H9 (cell line): ENCODE measurements at regions not wholly inside any gene's neighbourhood (a gene's known extent, or its start where the extent isn't known, plus 50 kb on each side); places are given as distances from the start of the nearest gene placed in this dataset.

ENCODE experiments used
- DNase-seq: peaks from one replicate; pipeline ENCODE4 v3.0.0-alpha.2; 2017
- H2AFZ ChIP-seq: one replicate; pipeline ENCODE4 v1.6.1; 2013; ENCODE audit warnings: mild to moderate bottlenecking, low read length, control low read depth, moderate library complexity
- H2AK5ac ChIP-seq: 2 replicates; pipeline ENCODE4 v1.6.1; 2013; ENCODE audit warnings: low read length, control low read depth, mixed read lengths; ENCODE audit not compliant: insufficient read length
- H2BK120ac ChIP-seq: one replicate; pipeline ENCODE4 v1.6.1; 2013; ENCODE audit warnings: low read depth, mild to moderate bottlenecking, low read length, control low read depth, inconsistent platforms; ENCODE audit not compliant: poor library complexity, severe bottlenecking
- H2BK12ac ChIP-seq: 2 replicates; pipeline ENCODE4 v1.6.1; 2013; ENCODE audit warnings: low read length, control low read depth, mixed read lengths, low read depth; ENCODE audit not compliant: insufficient read length
- H2BK15ac ChIP-seq: 2 replicates; pipeline ENCODE4 v1.6.1; 2013; ENCODE audit warnings: low read depth, low read length, control low read depth
- H2BK20ac ChIP-seq: one replicate; pipeline ENCODE4 v1.6.1; 2013; ENCODE audit warnings: low read depth, mild to moderate bottlenecking, low read length, control low read depth, inconsistent platforms; ENCODE audit not compliant: poor library complexity, severe bottlenecking
- H2BK5ac ChIP-seq: 2 replicates; pipeline ENCODE4 v1.6.1; 2013; ENCODE audit warnings: low read length, control low read depth, mixed read lengths; ENCODE audit not compliant: insufficient read length
- H3K14ac ChIP-seq: 2 replicates; pipeline ENCODE4 v1.6.1; 2013; ENCODE audit warnings: low read length, control low read depth; ENCODE audit not compliant: insufficient read depth
- H3K18ac ChIP-seq: 2 replicates; pipeline ENCODE4 v1.6.1; 2013; ENCODE audit warnings: low read depth, mild to moderate bottlenecking, mixed read lengths, low read length, control low read depth; ENCODE audit not compliant: insufficient read length
- H3K23ac ChIP-seq: 2 replicates; pipeline ENCODE4 v1.6.1; 2013; ENCODE audit warnings: low read length, control low read depth, mixed read lengths, low read depth; ENCODE audit not compliant: insufficient read length
- H3K23me2 ChIP-seq: 2 replicates; pipeline ENCODE4 v1.6.1; 2013; ENCODE audit warnings: low read depth, mild to moderate bottlenecking, mixed read lengths, low read length, control low read depth; ENCODE audit not compliant: insufficient read length, poor library complexity, severe bottlenecking
- H3K27ac ChIP-seq: 2 replicates; pipeline ENCODE4 v1.5.1; 2013; ENCODE audit warnings: low read length, control low read depth, mixed read lengths, low read depth; ENCODE audit not compliant: insufficient read length
- H3K27me3 ChIP-seq: 2 replicates; pipeline ENCODE4 v1.6.1; 2013; ENCODE audit warnings: low read length, control low read depth, inconsistent platforms; ENCODE audit not compliant: insufficient read depth
- H3K4ac ChIP-seq: 2 replicates; pipeline ENCODE4 v1.6.1; 2013; ENCODE audit warnings: low read depth, mild to moderate bottlenecking, control low read depth, inconsistent platforms, low read length, moderate library complexity
- H3K4me1 ChIP-seq: 2 replicates; pipeline ENCODE4 v1.6.1; 2013; ENCODE audit warnings: low read length, control low read depth, inconsistent platforms; ENCODE audit not compliant: insufficient read depth
- H3K4me2 ChIP-seq: 2 replicates; pipeline ENCODE4 v1.6.1; 2013; ENCODE audit warnings: low read length, control low read depth, mixed read lengths; ENCODE audit not compliant: insufficient read length, insufficient read depth
- H3K56ac ChIP-seq: 2 replicates; pipeline ENCODE4 v1.6.1; 2013; ENCODE audit warnings: low read depth, mild to moderate bottlenecking, mixed read lengths, low read length, control low read depth; ENCODE audit not compliant: insufficient read length
- H3K79me1 ChIP-seq: 2 replicates; pipeline ENCODE4 v1.6.1; 2013; ENCODE audit warnings: low read depth, mild to moderate bottlenecking, moderate library complexity, low read length, control low read depth, inconsistent platforms; ENCODE audit not compliant: insufficient read depth, poor library complexity, severe bottlenecking
- H3K79me2 ChIP-seq: 2 replicates; pipeline ENCODE4 v1.6.1; 2013; ENCODE audit warnings: low read length, control low read depth, inconsistent platforms; ENCODE audit not compliant: insufficient read depth
- H3K9ac ChIP-seq: 2 replicates; pipeline ENCODE4 v1.6.1; 2013; ENCODE audit warnings: low read length, control low read depth, mixed read lengths; ENCODE audit not compliant: insufficient read length; ENCODE audit errors: extremely low read depth
- H3K9me3 ChIP-seq: one replicate; pipeline ENCODE4 v1.6.1; 2013; ENCODE audit warnings: low read depth, low read length, inconsistent platforms; ENCODE audit not compliant: control insufficient read depth
- H3T11ph ChIP-seq: one replicate; pipeline ENCODE4 v1.6.1; 2013; ENCODE audit warnings: mild to moderate bottlenecking, low read length, control low read depth, inconsistent platforms
- H4K20me1 ChIP-seq: one replicate; pipeline ENCODE4 v1.6.1; 2013; ENCODE audit not compliant: control insufficient read depth, insufficient read length, insufficient read depth
- H4K5ac ChIP-seq: 2 replicates; pipeline ENCODE4 v1.6.1; 2013; ENCODE audit warnings: low read depth, mild to moderate bottlenecking, mixed read lengths, low read length, control low read depth; ENCODE audit not compliant: insufficient read length
- H4K8ac ChIP-seq: replicated peaks from 2 replicates; pipeline ENCODE4 v1.6.1; 2013; ENCODE audit warnings: low read length, control low read depth, mixed read lengths, low read depth; ENCODE audit not compliant: insufficient read length
- H4K91ac ChIP-seq: 2 replicates; pipeline ENCODE4 v1.6.1; 2013; ENCODE audit warnings: low read depth, mild to moderate bottlenecking, moderate library complexity, mixed read lengths, low read length, control low read depth; ENCODE audit not compliant: insufficient read length
- H3K27ac Mint-ChIP-seq, 3 experiments: 2 replicates in 2 of 3; 3 replicates in 1 of 3; pipeline ENCODE4 v1.8.0; 2020 to 2021; ENCODE audit warnings: mixed read lengths in 3 of 3, mild to moderate bottlenecking in 1 of 3, moderate library complexity in 1 of 3
- H3K27me3 Mint-ChIP-seq: 2 replicates; pipeline ENCODE4 v1.8.0; 2021; ENCODE audit warnings: low read depth, mild to moderate bottlenecking, moderate library complexity, mixed read lengths
- H3K36me3 Mint-ChIP-seq, 3 experiments: 2 replicates in 2 of 3; 3 replicates in 1 of 3; pipeline ENCODE4 v1.8.0; 2020 to 2021; ENCODE audit warnings: low read depth in 3 of 3, mixed read lengths in 3 of 3; ENCODE audit not compliant: insufficient read depth in 1 of 3
- H3K4me1 Mint-ChIP-seq, 2 experiments: 2 replicates each; pipeline ENCODE4 v1.8.0; 2020; ENCODE audit warnings: mixed read lengths in 2 of 2
- H3K4me3 Mint-ChIP-seq, 2 experiments: 2 replicates in 1 of 2; 3 replicates in 1 of 2; pipeline ENCODE4 v1.8.0; 2020 to 2021; ENCODE audit warnings: mild to moderate bottlenecking in 2 of 2, mixed read lengths in 2 of 2, moderate library complexity in 1 of 2
- H3K9me3 Mint-ChIP-seq, 2 experiments: 2 replicates in 1 of 2; 3 replicates in 1 of 2; pipeline ENCODE4 v1.8.0; 2020; ENCODE audit warnings: mild to moderate bottlenecking in 2 of 2, mixed read lengths in 2 of 2, moderate library complexity in 1 of 2
- WGBS: extraction: QIAGEN DNeasy Blood & Tissue Kit; methylation state at CpG from one replicate; pipeline ENCODE4 v1.1.7; 2013; ENCODE audit warnings: missing lambda C conversion rate, low lambda C conversion rate, mixed read lengths; ENCODE audit not compliant: insufficient read length; ENCODE audit errors: extremely low coverage; 5-methylcytosine and 5-hydroxymethylcytosine counted together
- TF ChIP-seq, protein P1 (sequence below): fragments of 200-600 bp; sonication (generic); conservative IDR thresholded peaks from 3 replicates; pipeline ENCODE4 v1.8.0; 2021; ENCODE audit warnings: antibody characterized with exemption, mild to moderate bottlenecking

DNA sequence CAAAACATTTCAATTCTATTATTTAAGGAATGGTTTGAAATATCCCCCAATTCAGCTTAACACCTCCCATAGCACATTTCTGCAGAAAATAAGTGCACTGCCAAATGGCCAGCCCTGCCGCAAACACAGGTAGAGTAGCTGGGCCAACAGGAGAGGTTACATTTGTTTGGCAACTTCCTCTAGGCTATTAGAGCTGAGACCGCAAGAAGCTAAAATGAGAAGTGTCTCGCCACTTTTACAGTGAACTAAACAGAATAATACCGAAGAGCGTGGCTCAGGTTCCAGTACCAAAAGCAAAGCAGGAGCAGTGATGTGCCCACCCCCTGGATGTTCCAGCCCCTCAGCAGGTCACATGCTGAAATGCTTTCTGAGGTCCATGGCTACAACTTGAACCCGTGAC is 154.5 kb upstream of the PKN2 start:
- no peak overlapping the region for H3K4me2 ChIP-seq
- DNase-seq, result no peak
- no CpG with 5 or more reads among the region's 6 CpGs for WGBS
- H3K4ac ChIP-seq, result no peak overlapping the region
- no peak overlapping the region for H4K8ac ChIP-seq
- no peaks in the 10 kb centered on the region for H3K79me2 ChIP-seq
- peaks cover 2% of the 10 kb centered on the region; the same call in 1 of the 2 replicates for H3K4me1 ChIP-seq
- no peak overlapping the region for H3K27ac Mint-ChIP-seq
- H3K36me3 Mint-ChIP-seq, result no peaks in the 10 kb centered on the region
- no peak overlapping the region for H2AFZ ChIP-seq
- TF ChIP-seq, protein P1, sequence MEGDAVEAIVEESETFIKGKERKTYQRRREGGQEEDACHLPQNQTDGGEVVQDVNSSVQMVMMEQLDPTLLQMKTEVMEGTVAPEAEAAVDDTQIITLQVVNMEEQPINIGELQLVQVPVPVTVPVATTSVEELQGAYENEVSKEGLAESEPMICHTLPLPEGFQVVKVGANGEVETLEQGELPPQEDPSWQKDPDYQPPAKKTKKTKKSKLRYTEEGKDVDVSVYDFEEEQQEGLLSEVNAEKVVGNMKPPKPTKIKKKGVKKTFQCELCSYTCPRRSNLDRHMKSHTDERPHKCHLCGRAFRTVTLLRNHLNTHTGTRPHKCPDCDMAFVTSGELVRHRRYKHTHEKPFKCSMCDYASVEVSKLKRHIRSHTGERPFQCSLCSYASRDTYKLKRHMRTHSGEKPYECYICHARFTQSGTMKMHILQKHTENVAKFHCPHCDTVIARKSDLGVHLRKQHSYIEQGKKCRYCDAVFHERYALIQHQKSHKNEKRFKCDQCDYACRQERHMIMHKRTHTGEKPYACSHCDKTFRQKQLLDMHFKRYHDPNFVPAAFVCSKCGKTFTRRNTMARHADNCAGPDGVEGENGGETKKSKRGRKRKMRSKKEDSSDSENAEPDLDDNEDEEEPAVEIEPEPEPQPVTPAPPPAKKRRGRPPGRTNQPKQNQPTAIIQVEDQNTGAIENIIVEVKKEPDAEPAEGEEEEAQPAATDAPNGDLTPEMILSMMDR, result no peak
- no peaks in the 10 kb centered on the region for H4K20me1 ChIP-seq
- H2BK5ac ChIP-seq, result no peak overlapping the region
- no peaks in the 10 kb centered on the region for H3K23me2 ChIP-seq
- H3K27me3 Mint-ChIP-seq, result no peaks in the 10 kb centered on the region
- no peak overlapping the region for H4K91ac ChIP-seq
- H3K14ac ChIP-seq, result no peak overlapping the region
- H3K27ac ChIP-seq, result no peak overlapping the region
- H3K18ac ChIP-seq, result no peak overlapping the region
- no peak overlapping the region for H2BK120ac ChIP-seq
- no peaks in the 10 kb centered on the region for H3K27me3 ChIP-seq
- no peaks in the 10 kb centered on the region for H3K79me1 ChIP-seq
- no peak overlapping the region for H3T11ph ChIP-seq
- no peak overlapping the region for H3K23ac ChIP-seq
- H3K56ac ChIP-seq, result no peak overlapping the region
- H3K9me3 Mint-ChIP-seq, result no peaks in the 10 kb centered on the region
- H2BK15ac ChIP-seq, result no peak overlapping the region
- no peak overlapping the region for H4K5ac ChIP-seq
- H2BK20ac ChIP-seq, result no peak overlapping the region
- no peaks in the 10 kb centered on the region for H3K9me3 ChIP-seq
- no peak overlapping the region for H2BK12ac ChIP-seq
- H3K4me1 Mint-ChIP-seq, result peaks cover 3% of the 10 kb centered on the region in 2 experiments; a peak in 3 of 4 replicates
- no peak overlapping the region for H3K4me3 Mint-ChIP-seq
- H3K9ac ChIP-seq, result no peak overlapping the region
- H2AK5ac ChIP-seq, result no peak overlapping the region
